ENCODE measurements at regions not wholly inside any gene's neighbourhood (a gene's known extent, or its start where the extent isn't known, plus 50 kb on each side); places are given as distances from the start of the nearest gene placed in this dataset.
A peak's percentile ranks its signal among the peaks of the same experiment; 100 is the strongest.

DNA sequence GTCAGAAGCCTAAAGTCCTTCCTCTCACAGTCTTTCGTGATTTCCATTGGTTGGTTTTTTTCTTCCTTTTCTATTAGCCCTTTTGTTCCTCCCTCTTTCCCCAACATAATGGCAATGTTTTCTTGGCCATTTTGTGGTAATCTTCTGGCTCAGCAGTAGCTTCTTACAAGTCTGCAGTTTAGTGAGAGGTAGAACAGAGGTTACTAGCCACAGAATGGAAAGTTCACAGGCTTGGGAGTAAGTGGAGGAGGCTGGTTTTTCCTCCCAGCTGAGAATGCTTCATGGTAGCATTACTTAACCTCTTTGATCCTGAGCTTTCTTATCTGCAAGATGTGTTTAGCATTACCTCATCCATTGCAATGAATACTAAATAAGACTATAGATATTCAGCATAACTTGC is 346.9 kb downstream of the NFIB start:
- Mint-ChIP-seq H3K36me3 (ENCODE audit: insufficient read depth in 1 of 3, low read depth in 3 of 3) (no peaks in the 10 kb centered on the region), H3K27ac (peak overlapping the region in 1 of 3 experiments; percentile 47; a peak in 1 of 7 replicates), H3K9me3 (no peaks in the 10 kb centered on the region), H3K4me1 (peaks cover 0 to 11% of the 10 kb centered on the region in 2 experiments; a peak in 2 of 4 replicates), H3K4me3 (no peak overlapping the region), H3K27me3 (ENCODE audit: low read depth) (no peaks in the 10 kb centered on the region)
- H3K23me2 ChIP-seq (ENCODE audit: insufficient read length, low read depth, low read length, poor library complexity, severe bottlenecking): no peaks in the 10 kb centered on the region
- H4K91ac ChIP-seq (ENCODE audit: insufficient read length, low read depth, low read length): no peak overlapping the region
- no peak overlapping the region for H2BK120ac ChIP-seq (ENCODE audit: low read depth, low read length, poor library complexity, severe bottlenecking)
- no peak overlapping the region for H2BK12ac ChIP-seq (ENCODE audit: insufficient read length, low read depth, low read length)
- no peak overlapping the region for H2BK5ac ChIP-seq (ENCODE audit: insufficient read length, low read length)
- no peak overlapping the region for H3K23ac ChIP-seq (ENCODE audit: insufficient read length, low read depth, low read length)
- WGBS (ENCODE audit: extremely low coverage, insufficient read length, low lambda C conversion rate): no CpG with 5 or more reads among the region's 1 CpG
- no peak overlapping the region for H3K9ac ChIP-seq (ENCODE audit: extremely low read depth, insufficient read length, low read length)
- no peak overlapping the region for H2BK20ac ChIP-seq (ENCODE audit: low read depth, low read length, poor library complexity, severe bottlenecking)
- H2AFZ ChIP-seq (ENCODE audit: low read length): no peak overlapping the region
- H3K9me3 ChIP-seq (ENCODE audit: control insufficient read depth, low read depth, low read length): no peaks in the 10 kb centered on the region
- H3K18ac ChIP-seq (ENCODE audit: insufficient read length, low read depth, low read length): no peak overlapping the region
- no peak for DNase-seq
- H4K5ac ChIP-seq (ENCODE audit: insufficient read length, low read depth, low read length): no peak overlapping the region
- H3K27me3 ChIP-seq (ENCODE audit: insufficient read depth, low read length): no peaks in the 10 kb centered on the region
- no peak overlapping the region for H3K4ac ChIP-seq (ENCODE audit: low read depth, low read length)
- H3K4me2 ChIP-seq (ENCODE audit: insufficient read depth, insufficient read length, low read length): no peak overlapping the region
- no peaks in the 10 kb centered on the region for H4K20me1 ChIP-seq (ENCODE audit: control insufficient read depth, insufficient read depth, insufficient read length)
- no peak overlapping the region for H4K8ac ChIP-seq (replicated peaks; ENCODE audit: insufficient read length, low read depth, low read length)
- H3K14ac ChIP-seq (ENCODE audit: insufficient read depth, low read length): no peak overlapping the region
- no peak overlapping the region for H3K56ac ChIP-seq (ENCODE audit: insufficient read length, low read depth, low read length)
- no peak overlapping the region for H3K27ac ChIP-seq (ENCODE audit: insufficient read length, low read depth, low read length)
- H3K4me1 ChIP-seq (ENCODE audit: insufficient read depth, low read length): no peaks in the 10 kb centered on the region
- H2BK15ac ChIP-seq (ENCODE audit: low read depth, low read length): no peak overlapping the region
- H3T11ph ChIP-seq (ENCODE audit: low read length): no peak overlapping the region
- H3K79me2 ChIP-seq (ENCODE audit: insufficient read depth, low read length): no peaks in the 10 kb centered on the region
- H3K79me1 ChIP-seq (ENCODE audit: insufficient read depth, low read depth, low read length, poor library complexity, severe bottlenecking): no peaks in the 10 kb centered on the region
- TF ChIP-seq CTCF (conservative IDR thresholded peaks at IDR 0.05): no peak
- H2AK5ac ChIP-seq (ENCODE audit: insufficient read length, low read length): no peak overlapping the region
